ENCODE measurements at regions not wholly inside any gene's neighbourhood (a gene's known extent, or its start where the extent isn't known, plus 50 kb on each side); places are given as distances from the start of the nearest gene placed in this dataset.

- TF ChIP-seq CTCF (IDR thresholded peaks at IDR 0.05): no peak
- TF ChIP-seq POLR2AphosphoS5 (IDR thresholded peaks at IDR 0.05): no peak
These were observed 419.2 kb downstream of the OLFM4 start for GRCh38 chr13:53447863-53448262.
